ENCODE measurements at regions not wholly inside any gene's neighbourhood (a gene's known extent, or its start where the extent isn't known, plus 50 kb on each side); places are given as distances from the start of the nearest gene placed in this dataset.
"Not testable (repeated sequence)": the region's sequence is repeated elsewhere in the genome, so short reads cannot be mapped to it uniquely, and the experiment has no call there.

DNA sequence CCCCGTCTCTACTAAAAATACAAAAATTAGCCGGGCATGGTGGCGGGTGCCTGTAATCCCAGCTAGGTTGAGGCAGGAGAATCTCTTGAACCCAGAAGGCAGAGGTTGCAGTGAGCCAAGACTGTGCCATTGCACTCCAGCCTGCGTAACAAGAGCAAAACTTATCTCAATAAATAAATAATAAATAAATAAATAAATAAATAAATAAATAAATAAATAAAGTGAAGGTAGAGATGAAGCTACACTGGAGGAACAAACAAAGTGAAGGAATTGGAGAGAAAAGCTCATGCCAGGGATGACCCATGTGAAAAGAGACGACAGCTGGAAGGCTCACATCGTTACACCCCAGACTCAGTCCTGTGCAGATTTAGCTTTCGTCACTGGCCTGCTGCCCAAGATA, 157.3 kb upstream of the ARHGAP28 start:
- not testable (repeated sequence) for DNase-seq

DNA sequence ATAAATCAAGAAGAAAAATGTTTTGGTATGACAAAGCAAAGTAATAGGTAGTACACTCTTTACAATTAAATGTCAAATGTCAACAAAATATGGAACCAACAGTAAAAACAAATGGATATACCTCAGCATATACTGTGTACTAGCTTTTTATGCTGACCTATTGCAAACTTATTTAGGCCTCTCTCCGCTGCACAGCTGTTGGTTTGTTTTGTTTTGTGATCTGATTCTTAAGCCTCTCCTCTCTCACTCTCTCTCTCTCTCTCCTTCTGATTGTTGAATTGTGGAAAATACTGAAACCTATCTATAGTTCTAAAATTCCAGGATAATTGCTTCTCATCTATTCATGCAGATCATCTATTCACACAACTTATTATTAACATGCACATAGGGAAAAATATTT, 154.9 kb upstream of the ARHGAP28 start:
- DNase-seq: no peak

DNA sequence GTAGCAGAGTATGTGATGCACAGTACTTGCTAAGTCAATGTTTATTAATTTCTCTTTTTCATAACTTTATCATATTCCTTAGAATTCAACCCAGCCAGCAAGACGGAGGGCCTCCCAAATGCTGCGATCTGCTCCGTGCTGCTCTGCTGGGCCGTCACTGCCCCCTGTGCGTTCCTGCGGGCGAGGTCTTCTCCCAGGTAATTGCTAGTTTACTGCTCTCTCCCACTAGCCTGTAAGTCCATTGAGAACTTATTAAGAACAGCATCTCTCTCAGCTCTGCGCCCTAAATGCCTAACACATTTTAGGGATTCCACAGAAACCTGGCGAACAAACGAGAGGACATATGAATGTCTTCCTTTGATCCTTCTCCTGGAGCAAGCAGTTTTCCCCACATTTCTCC, 153.6 kb upstream of the ARHGAP28 start:
- DNase-seq: no peak

DNA sequence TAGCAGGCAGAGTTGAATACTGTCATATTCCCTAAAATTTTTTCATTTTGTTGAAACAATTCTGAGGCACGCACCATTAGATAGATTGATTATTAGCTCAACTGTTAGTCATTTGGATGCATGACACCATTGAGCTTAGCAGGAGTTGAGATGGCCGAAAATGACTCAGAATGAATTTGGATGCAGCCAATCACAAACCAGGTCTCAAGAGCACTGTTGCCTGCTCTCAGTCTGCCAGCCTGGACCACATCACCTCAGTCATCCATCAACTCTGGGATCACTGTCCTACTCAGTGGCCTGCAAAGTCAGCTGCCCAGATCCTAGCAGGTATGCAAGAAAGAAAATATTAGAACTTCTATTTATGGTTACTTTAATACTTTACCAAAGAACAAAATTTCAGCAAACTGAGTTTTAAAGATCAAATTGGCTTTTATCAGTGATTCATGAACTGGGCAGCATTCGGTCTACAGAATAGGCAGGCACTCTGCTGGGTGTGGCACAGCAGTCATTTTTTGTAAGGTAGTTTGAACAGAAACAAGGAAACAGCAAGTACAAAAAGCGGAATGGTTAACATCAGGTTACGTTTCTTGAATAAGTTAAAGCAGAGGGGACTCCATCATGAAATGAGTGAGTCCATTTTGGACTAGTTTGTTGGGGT, 152.7 kb upstream of the ARHGAP28 start:
- no peak for DNase-seq

DNA sequence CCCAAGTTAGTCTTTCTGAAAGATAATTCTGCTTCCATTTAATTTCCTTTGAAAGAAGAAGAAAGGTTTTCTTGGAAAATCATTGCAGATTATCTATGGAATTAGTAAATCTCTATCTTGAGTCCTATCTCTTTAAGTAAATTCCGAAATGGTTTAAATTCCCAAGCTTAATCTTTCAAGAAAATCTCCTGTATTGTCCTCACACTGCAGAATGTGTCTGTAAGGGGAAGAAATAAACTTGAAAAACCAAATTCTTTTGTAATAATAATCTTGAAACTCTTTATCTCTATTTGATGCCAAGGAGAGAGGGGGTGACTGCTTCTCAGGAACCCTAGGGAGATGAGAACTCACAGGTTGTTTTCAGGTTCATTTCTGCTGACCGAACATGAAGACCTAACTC, 150.8 kb upstream of the ARHGAP28 start:
- no peak for DNase-seq

DNA sequence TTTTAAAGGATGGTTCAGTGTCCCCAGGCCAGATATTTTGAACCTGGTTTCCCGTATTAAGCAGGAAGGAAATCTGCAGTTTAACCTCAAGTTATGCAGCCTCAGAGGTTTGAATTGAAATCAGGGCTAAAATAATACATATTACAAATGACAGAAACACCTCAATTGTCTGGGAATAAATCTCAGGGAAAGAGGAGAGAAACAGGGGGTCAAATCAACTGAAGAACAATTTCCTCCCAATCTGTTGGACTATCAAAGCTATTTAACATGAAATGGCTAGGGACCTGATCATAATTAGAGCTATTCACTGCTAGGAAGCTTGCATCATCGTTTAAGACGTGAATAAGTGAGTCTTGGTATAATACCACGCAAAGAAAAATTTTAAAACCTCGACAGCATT, 150.0 kb upstream of the ARHGAP28 start:
- DNase-seq: no peak

DNA sequence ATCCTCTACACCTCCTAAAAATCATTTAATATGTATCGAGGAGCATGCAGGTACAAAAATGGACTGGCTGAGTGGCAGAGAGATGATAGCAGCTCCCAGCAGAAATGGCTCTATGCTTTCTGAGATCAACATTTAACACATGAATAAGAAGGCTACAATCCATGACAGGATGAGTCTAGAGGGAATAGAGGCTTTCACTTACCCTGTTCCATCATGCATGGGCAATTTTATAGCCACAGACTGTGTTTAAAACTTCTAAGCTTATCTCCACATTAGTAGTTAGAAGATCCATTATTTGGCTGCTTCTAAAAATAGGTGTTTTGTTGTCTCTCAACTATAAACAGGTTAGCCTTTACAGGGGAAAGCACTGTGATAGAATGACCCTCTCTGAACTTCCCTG, 149.1 kb upstream of the ARHGAP28 start:
- DNase-seq: no peak

DNA sequence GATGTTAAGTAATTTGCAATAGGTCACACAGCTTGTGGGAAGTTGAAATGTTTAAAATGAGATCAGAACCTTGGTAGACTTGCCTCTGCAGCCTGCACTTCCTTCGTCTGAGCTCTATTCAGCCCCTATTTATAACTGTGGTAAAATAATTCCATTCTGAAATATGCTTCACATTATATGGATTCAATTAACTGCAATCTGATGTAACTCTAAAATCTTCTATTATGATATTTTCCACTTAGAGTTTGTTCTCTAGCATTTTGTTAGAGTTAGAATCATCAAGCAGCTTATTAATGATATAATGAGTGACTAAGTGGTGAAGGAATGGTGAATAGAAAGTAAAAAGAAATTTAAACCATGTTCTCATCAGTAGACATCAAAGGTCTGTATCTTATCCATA, 139.6 kb upstream of the ARHGAP28 start:
- DNase-seq: no peak

DNA sequence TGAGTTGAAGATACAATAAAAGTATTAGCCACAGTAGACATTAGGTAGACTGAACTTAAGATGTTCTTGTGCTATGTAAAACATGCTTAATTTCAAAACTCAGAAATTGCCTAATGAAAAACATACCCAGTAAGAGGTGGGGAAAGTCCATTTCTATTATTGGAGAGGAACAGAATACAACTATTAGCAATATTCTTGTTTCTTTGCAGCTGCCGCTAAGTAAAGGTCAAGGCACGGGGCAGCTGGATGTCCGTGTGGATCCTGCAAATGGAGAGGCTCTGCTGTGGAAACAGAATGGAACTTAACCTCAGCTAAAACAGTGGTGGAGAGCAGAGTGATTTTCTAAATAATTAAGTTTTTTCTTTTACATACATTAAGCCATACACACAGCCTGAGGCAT, 139.2 kb upstream of the ARHGAP28 start:
- DNase-seq: no peak

DNA sequence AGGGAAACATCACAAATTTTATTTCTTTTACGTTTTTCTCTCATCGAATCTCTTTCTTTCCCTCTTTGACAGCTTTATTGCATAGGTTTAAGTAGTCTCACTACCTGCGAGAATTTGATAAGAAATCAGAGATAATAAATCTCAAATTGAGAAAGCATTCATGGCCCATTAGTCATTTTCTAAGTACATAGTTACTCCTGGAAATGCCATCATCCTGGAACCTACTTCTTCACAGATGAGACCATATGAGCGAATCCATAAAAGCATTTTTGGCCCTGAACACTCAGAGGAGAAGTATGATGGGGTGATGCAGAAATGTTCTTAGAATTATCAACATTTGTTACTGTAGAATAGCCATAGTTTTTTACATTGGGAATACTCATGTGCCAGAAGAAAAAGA, 138.0 kb upstream of the ARHGAP28 start:
- DNase-seq: no peak

DNA sequence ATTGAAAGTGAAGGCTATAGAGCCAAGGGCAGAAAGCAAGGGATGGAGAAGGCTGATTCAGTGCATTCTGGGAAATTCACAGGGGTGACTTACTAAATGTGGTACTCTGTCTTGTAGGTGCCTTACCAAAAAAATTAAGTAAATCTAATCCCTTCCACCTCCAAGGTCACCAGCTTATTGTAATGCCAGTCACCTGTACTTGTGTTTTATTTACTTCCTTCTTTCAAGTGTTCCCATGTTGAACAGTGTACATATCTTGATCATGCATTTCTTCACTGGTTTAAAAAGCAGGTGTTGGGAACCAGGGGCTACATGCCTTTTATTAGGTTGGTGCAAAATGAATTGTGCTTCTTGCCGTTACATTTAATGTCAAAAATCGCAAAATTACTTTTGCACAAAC, 137.0 kb upstream of the ARHGAP28 start:
- no peak for DNase-seq

DNA sequence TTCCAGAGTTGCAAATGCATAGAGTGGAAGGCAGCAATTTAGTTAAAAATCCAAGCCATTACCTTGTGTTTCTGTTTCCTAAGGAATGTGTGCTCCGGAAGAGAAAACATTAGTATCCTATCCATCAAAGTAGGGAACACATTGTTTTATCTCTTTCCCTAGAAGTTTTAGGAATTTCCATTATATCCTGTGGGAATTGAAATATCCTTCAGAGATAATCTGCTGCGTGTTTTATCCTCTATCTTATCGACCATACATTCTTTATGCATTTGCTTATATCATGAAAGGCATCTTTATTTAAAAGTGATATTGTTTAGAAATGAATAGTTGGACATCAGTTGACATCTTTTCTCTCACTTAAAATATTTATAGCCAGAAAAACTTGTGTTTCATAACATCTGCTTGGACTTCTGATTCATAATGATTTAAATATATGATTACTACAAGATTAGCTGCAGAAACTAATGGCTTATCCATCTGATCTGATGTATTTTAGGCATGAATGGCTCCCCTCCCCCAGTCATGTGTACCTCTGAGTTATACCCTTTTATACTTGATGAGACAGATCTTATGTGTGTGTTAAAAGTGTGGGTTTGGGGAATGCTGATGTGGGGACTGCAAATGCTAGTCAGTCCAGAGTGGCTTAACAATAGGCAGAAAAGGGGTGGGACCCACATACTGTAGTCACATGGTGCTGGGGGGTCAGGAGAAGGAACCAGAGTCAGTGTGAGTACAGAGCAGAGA, 136.2 kb upstream of the ARHGAP28 start:
- no peak for DNase-seq

DNA sequence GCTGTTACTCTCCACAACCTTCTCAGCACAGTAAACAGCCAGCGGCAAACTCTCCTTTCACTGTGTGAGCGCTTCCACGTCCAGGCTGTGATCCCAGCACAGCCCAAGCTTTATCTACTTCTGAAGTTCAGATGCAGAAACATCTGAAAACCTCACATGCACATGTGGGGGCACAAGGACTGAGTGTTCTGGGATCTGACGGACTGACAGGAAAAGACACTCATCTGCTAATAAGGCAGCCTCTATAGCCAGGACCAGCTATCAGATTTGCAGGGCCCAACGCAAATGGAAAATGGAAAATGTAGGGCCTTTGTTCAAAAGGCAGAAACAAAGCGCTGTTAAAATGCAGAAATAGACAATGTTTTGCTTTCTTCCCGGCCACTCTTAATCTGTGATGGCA, 133.8 kb upstream of the ARHGAP28 start:
- no peak for DNase-seq

DNA sequence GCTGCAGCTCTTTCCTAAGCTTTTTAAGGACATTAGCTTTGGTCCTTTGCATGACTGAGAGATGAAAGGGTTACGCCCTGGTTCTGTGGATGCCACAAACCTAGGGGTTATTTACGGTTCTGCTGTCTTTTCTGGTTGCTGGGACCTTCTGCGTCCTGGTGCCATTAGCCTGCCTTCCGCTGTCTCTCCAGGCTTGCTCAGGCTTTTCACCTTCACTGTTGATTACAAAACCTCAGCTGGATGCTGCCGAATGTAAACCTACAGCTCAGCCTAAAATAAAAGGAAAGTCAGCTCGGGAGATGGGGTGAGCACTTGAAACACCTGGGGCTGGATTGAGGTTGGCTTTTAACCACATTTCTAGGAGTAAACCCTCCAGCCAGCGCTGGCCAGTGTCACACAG, 130.9 kb upstream of the ARHGAP28 start:
- no peak for DNase-seq

DNA sequence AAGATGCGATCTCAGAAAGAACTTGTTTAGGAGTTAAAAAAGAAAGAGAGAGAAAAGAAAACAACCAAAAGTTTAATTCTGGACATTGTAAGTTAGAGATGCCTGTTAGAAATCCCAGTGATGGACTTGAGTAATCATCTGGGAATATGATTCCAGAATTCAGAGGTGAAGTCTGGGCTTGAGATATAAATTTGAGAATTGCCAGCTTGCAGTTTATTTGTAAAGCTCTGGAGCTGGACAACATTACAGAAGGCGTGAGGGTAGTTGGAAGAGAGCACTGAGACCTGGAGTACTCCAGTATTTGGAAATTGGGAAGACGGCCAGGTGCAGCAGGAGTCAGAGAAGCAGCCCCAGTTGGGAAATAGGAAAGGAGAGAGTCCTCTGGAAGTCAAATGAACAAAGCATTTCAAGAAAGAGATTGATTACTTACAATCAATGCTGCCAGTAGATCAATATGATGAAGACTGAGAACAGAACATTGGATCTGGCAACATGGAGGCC, 128.8 kb upstream of the ARHGAP28 start:
- DNase-seq: no peak

DNA sequence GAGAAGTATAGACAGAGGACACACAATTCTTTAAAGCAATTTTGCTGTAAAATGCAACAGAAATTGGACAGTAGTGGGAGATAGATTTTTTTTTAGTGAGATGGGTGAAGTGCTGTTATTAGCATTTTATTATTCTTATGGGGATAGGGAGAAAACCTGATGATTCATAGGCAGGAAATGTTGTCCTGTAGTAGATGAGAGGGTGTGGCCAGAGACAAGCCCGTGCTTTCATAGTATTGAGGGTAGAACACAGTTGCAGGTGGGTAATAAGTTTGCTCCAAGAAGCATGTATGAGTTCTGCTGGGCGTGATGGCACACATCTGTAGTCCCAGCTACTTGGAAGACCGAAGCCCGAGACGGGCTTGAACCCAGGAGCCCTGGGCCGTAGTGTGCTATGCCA, 128.3 kb upstream of the ARHGAP28 start:
- DNase-seq: no peak

DNA sequence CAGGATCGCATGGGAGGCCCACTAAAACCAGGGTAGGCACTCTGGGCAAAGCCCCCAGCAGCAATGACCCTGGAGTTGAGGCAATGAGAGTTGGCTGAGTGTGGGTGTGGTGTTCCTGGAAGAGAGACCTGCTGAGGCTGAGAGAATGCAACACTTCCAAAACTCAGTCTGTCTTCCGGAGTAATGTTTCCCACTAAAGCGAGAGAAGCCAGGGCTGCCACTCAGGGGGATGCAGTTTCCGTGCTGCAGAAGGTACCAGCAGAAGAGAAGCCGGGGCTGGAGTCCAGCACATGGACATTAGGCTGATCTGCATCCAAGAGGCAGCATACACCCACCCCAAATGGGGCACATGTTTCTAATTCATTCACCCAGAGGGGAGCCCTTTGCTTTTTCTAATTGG, 127.2 kb upstream of the ARHGAP28 start:
- DNase-seq: no peak

DNA sequence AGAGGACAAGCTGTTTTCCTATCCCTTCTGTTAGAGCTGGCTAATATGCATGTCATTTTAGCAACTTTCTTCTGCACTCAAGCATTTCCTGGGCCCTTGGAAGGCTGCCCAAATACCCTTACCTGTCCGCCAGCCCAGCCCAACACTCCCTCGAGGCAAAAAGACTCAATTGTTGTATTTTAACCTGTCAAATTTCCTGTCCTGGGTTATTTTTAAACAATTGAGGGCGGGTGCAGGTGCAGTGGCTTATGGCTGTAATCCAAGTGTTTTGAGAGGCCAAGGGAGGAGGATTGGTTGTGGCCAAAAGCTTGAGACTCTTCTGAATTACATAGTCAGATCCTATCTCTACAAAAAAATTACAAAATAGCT, 125.0 kb upstream of the ARHGAP28 start:
- no peak for DNase-seq

DNA sequence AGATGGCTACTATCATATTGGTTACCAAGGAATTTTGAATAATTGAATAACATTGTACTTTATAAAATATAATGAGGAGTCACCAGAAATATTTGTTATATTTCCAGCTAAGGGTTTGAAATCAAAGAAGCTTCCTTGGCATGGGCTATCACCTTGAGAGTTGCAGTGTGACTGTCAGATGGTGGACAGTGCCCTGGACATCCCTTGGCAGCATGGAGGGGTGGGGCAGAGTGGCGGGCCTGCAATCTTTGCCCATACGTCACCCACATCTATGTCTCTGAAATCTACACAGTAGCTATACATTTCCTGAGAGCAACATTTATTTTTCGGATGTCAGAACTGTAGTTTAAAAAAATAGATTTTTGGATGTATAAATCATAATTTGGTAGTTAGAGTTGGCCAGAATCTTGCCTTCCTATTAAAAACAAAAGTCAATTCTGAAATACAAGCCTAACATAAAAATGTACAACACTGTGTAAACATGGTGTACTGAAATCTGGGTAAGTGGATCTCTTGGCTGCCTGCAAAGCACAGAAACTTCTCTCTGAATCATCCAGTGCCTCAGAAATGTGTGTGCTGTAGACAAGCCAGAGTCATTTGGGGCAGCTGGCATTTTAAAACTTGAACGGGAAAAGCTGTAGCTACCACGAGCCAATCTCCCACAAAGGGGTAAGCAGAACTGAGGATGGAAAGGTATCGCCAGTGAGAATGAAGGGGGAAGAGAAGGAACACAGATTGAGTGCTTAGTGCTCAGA, 124.2 kb upstream of the ARHGAP28 start:
- DNase-seq: no peak

DNA sequence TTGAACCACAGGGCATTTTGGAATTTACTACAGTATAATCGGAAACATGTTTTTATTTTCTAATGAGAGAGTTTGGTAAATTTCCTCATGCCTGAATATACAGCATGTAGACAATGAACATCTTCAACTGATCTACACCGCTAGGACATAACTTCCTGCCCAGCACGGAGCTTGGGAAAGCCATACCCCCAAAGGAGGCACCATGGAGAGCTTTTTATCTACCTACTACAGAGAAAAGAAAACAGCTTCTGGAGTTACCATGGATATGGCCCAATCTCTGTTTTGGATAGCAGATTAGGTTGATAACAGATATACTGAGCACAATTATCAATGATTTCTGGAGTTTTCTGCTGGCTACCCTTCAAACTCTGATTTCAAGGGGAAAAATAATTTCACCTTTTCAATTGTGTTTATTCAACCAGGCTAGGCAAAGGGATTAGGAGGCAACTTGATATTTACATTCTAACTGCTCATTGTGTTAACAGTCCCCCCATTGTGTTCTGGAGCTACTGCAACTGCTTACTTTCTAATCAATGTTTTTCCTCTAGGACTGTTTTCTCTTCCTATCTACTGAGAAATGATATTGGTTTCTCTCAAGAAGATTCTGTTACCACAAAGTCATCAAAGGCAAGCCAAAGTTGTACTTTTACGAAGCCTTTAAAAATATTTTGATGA, 123.0 kb upstream of the ARHGAP28 start:
- no peak for DNase-seq

DNA sequence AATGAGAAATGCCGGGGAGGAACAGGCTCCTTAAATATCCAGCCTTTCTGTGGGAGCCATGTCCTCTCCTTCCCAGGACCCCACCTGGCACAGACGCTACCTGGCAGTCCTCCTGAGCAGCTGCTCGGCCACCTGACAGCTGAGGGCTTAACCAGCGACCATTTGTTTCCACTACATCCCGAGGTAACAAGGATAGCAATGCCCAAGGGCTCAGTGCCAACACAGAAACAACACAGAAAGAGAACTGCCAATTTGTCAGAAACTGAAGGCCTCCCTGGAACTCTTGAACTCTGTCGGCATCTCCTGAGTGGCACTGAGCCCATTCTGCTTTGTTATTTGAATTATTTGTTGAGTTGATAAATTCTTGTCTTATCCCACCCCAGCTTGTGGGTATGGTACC, 122.2 kb upstream of the ARHGAP28 start:
- DNase-seq: no peak

DNA sequence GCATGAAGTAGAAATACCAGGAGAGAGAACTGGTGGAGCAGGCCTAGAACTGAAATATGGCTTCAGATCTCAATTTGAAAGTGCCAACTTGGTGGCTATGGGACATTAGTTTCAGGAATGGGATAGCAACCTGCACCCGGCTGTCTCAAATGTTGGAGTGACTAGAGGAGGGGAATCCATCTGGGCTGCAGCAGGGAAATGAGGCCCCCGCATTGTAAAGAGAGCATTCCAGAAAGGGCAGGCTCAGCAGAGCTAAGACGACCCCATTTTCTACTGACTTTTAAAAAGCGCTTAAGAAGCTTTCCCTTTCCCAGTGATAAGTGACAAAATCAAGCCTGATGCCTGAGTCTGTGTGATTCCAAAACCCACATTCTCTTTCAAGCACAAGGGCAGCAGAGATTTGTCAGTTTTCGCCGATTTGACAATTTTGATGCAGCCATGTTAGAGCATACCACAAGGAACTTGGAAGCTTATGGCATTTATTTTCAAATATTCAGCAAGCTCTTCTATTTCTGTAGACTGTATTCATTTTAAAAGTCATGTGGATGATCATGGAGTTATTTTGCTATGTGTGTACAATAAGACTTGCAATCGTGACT, 119.8 kb upstream of the ARHGAP28 start:
- DNase-seq: no peak

DNA sequence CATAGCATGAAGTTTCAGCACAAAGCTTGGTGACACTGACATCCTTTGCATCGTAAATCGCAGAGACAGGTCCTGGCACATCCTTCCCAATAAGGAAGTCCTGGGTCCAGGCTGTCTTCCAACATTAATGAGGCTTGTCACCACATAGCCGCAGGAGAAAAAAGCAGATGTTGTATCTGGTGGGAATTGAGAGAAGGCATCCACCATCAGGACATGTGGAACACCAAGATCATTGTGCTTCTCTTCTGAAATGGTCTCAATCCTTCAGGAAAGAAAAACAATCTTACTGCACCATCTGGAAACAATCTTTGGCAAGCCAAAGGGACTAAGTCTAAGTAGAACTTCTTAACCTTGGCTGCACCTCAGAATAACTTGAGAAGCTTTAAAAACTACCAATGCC, 119.0 kb upstream of the ARHGAP28 start:
- no peak for DNase-seq

All from stimulated activated CD4-positive, alpha-beta T cell treated with anti-CD3 and anti-CD28 coated beads, Interleukin-15, amount 100 ng/mL, for 24 hours (primary cell).